ENCODE measurements at regions not wholly inside any gene's neighbourhood (a gene's known extent, or its start where the extent isn't known, plus 50 kb on each side); places are given as distances from the start of the nearest gene placed in this dataset.

- H2AFZ ChIP-seq (ENCODE audit: low read depth, low read length), result no peak overlapping the region
- H3K4me2 ChIP-seq (ENCODE audit: low read length), result no peak overlapping the region
- no peak overlapping the region for H3K27ac ChIP-seq (ENCODE audit: low read length)
- H3K36me3 ChIP-seq (ENCODE audit: insufficient read depth, low read length), result no peaks in the 10 kb centered on the region
- no peak for TF ChIP-seq POLR2AphosphoS5 (IDR thresholded peaks at IDR 0.05)
- no peak for TF ChIP-seq EZH2 (IDR thresholded peaks at IDR 0.05; ENCODE audit: borderline replicate concordance, insufficient read depth, low read length, poor library complexity, severe bottlenecking)
- no peak for TF ChIP-seq REST (IDR thresholded peaks at IDR 0.05; ENCODE audit: borderline replicate concordance)
- TF ChIP-seq RAD21 (conservative IDR thresholded peaks at IDR 0.05), result no peak
- TF ChIP-seq EP300 (conservative IDR thresholded peaks at IDR 0.05; ENCODE audit: poor library complexity, severe bottlenecking), result no peak
- TF ChIP-seq CTCF (IDR thresholded peaks at IDR 0.05; ENCODE audit: poor library complexity, severe bottlenecking), result no peak
- TF ChIP-seq SMC3 (conservative IDR thresholded peaks at IDR 0.05; ENCODE audit: poor library complexity), result no peak
- TF ChIP-seq TAF1 (IDR thresholded peaks at IDR 0.05; ENCODE audit: low read depth), result no peak
- H3K79me2 ChIP-seq (replicated peaks; ENCODE audit: insufficient read depth, low read length), result no peaks in the 10 kb centered on the region
- H3K9me3 ChIP-seq (ENCODE audit: low read length), result no peaks in the 10 kb centered on the region
- no peaks in the 10 kb centered on the region for H3K27me3 ChIP-seq (ENCODE audit: insufficient read depth, low read depth, low read length)
- H3K4me3 ChIP-seq (ENCODE audit: low read length), result no peak overlapping the region
- H4K20me1 ChIP-seq (ENCODE audit: insufficient read depth), result no peaks in the 10 kb centered on the region
- H3K9ac ChIP-seq (ENCODE audit: low read length), result no peak overlapping the region
- no peaks in the 10 kb centered on the region for H3F3A ChIP-seq (ENCODE audit: insufficient read depth, low read length, poor library complexity, severe bottlenecking)
- no peaks in the 10 kb centered on the region for H3K9me2 ChIP-seq (ENCODE audit: insufficient read depth, low read length)
Measured at GRCh38 chr7:112619343-112619742, 138.6 kb downstream of the LSMEM1 start.

GRCh38 chr7:112622159-112622715 is 141.4 kb downstream of the LSMEM1 start:
- Histone ChIP-seq H3K79me2 (replicated peaks; ENCODE audit: insufficient read depth, low read length) (no peaks in the 10 kb centered on the region), H3K9me2 (ENCODE audit: insufficient read depth, low read length) (no peaks in the 10 kb centered on the region), H3K9ac (ENCODE audit: low read length) (no peak overlapping the region), H3K36me3 (ENCODE audit: insufficient read depth, low read length) (no peaks in the 10 kb centered on the region), H3K27ac (ENCODE audit: low read length) (no peak overlapping the region), H3K4me2 (ENCODE audit: low read length) (no peak overlapping the region), H2AFZ (ENCODE audit: low read depth, low read length) (no peak overlapping the region), H3F3A (ENCODE audit: insufficient read depth, low read length, poor library complexity, severe bottlenecking) (no peaks in the 10 kb centered on the region), H3K4me3 (ENCODE audit: low read length) (no peak overlapping the region), H3K9me3 (ENCODE audit: low read length) (no peaks in the 10 kb centered on the region), H4K20me1 (ENCODE audit: insufficient read depth) (no peaks in the 10 kb centered on the region), H3K27me3 (ENCODE audit: insufficient read depth, low read depth, low read length) (no peaks in the 10 kb centered on the region)
- TF ChIP-seq RAD21 (conservative IDR thresholded peaks at IDR 0.05), result no peak
- TF ChIP-seq MXI1 (conservative IDR thresholded peaks at IDR 0.05; ENCODE audit: poor library complexity, severe bottlenecking), result no peak
- no peak for TF ChIP-seq SMC3 (conservative IDR thresholded peaks at IDR 0.05; ENCODE audit: poor library complexity)
- TF ChIP-seq POLR2AphosphoS5 (IDR thresholded peaks at IDR 0.05), result no peak
- no peak for TF ChIP-seq EP300 (conservative IDR thresholded peaks at IDR 0.05; ENCODE audit: poor library complexity, severe bottlenecking)
- no peak for TF ChIP-seq REST (IDR thresholded peaks at IDR 0.05; ENCODE audit: borderline replicate concordance)
- no peak for TF ChIP-seq TAF1 (IDR thresholded peaks at IDR 0.05; ENCODE audit: low read depth)
- no peak for TF ChIP-seq EZH2 (IDR thresholded peaks at IDR 0.05; ENCODE audit: borderline replicate concordance, insufficient read depth, low read length, poor library complexity, severe bottlenecking)
- no peak for TF ChIP-seq CTCF (IDR thresholded peaks at IDR 0.05; ENCODE audit: poor library complexity, severe bottlenecking)
